ENCODE measurements at regions not wholly inside any gene's neighbourhood (a gene's known extent, or its start where the extent isn't known, plus 50 kb on each side); places are given as distances from the start of the nearest gene placed in this dataset.

GRCh38 chr9:82526577-82526976, 536.4 kb downstream of the RASEF start:
- no peak for TF ChIP-seq MYNN (tag by site-specific recombination; IDR thresholded peaks at IDR 0.05; ENCODE audit: borderline replicate concordance)
- TF ChIP-seq, protein P1, sequence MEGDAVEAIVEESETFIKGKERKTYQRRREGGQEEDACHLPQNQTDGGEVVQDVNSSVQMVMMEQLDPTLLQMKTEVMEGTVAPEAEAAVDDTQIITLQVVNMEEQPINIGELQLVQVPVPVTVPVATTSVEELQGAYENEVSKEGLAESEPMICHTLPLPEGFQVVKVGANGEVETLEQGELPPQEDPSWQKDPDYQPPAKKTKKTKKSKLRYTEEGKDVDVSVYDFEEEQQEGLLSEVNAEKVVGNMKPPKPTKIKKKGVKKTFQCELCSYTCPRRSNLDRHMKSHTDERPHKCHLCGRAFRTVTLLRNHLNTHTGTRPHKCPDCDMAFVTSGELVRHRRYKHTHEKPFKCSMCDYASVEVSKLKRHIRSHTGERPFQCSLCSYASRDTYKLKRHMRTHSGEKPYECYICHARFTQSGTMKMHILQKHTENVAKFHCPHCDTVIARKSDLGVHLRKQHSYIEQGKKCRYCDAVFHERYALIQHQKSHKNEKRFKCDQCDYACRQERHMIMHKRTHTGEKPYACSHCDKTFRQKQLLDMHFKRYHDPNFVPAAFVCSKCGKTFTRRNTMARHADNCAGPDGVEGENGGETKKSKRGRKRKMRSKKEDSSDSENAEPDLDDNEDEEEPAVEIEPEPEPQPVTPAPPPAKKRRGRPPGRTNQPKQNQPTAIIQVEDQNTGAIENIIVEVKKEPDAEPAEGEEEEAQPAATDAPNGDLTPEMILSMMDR (tag by site-specific recombination; IDR thresholded peaks at IDR 0.05) = no peak
- TF ChIP-seq ZNF138 (tag by site-specific recombination; IDR thresholded peaks at IDR 0.05; ENCODE audit: borderline replicate concordance) = no peak
